GM12878 (cell line): ENCODE measurements at regions not wholly inside any gene's neighbourhood (a gene's known extent, or its start where the extent isn't known, plus 50 kb on each side); places are given as distances from the start of the nearest gene placed in this dataset.

Experiments used
- ATAC-seq: fragments of 200-7000 bp; cut with Tn5 transposase; 3 replicates; pipeline ENCODE4 v1.9.1; 2020; ENCODE audit warnings: mild to moderate bottlenecking, moderate library complexity
- BruUV-seq: library from RNA; stranded (reverse); fragments of 400-500 nt; replicated peaks from 2 replicates; lab custom pipeline; 2021; lab: Mats Ljungman, UMichigan
- CTCF ChIA-PET: fragments of 300-600 bp; sonication (Branson Sonifier 250); formaldehyde crosslinking; extraction: SDS; loops from one replicate; lab custom pipeline; 2021; ENCODE audit warnings: inconsistent platforms; lab: Yijun Ruan, JAX
- POLR2A ChIA-PET: fragments of 350-600 bp; formaldehyde crosslinking; extraction: SDS; loops from one replicate; lab custom pipeline; 2021; ENCODE audit warnings: inconsistent platforms; lab: Charles Lee
- RAD21 ChIA-PET: fragments of 300-600 bp; sonication (Branson Sonifier 250); formaldehyde crosslinking; loops from one replicate; lab custom pipeline; 2023; ENCODE audit warnings: antibody characterized with exemption; ENCODE audit not compliant: unreplicated experiment; lab: Charles Lee
- SMC1A ChIA-PET: fragments of 300-600 bp; sonication (Branson Sonifier 250); formaldehyde crosslinking; loops from one replicate; lab custom pipeline; 2023; ENCODE audit not compliant: unreplicated experiment, uncharacterized antibody; lab: Charles Lee
- DNase-seq: peaks from one replicate; pipeline ENCODE4 v3.0.0-alpha.2; 2011; ENCODE audit warnings: low read depth, low spot score
- FAIRE-seq: peaks from 3 replicates; lab custom pipeline; 2011; peaks lifted over from hg19 to GRCh38; lab: Jason Lieb, UNC
- H2AFZ ChIP-seq: 2 replicates; pipeline ENCODE4 v1.6.0; 2011; ENCODE audit warnings: low read depth, low read length, control low read depth; ENCODE audit not compliant: control insufficient read depth
- H3K27ac ChIP-seq: 2 replicates; pipeline ENCODE4 v1.5.1; 2011; ENCODE audit warnings: control low read depth; ENCODE audit not compliant: control insufficient read depth, insufficient read depth
- H3K27me3 ChIP-seq, 2 experiments: replicated peaks in 1 of 2; 2 replicates each; pipeline versions ENCODE4 v1.6.0 to v1.6.1; 2011; ENCODE audit warnings: low read length in 1 of 2; ENCODE audit not compliant: control insufficient read depth in 2 of 2, insufficient read depth in 2 of 2
- H3K36me3 ChIP-seq, 2 experiments: 2 replicates each; pipeline ENCODE4 v1.5.1; 2011; ENCODE audit warnings: low read length in 1 of 2; ENCODE audit not compliant: control insufficient read depth in 2 of 2, insufficient read depth in 2 of 2
- H3K4me1 ChIP-seq: 2 replicates; pipeline ENCODE4 v1.6.1; 2011; ENCODE audit warnings: mild to moderate bottlenecking, low read length, moderate library complexity, mixed read lengths; ENCODE audit not compliant: control insufficient read depth, insufficient read depth
- H3K4me2 ChIP-seq: 2 replicates; pipeline ENCODE4 v1.6.0; 2011; ENCODE audit warnings: control low read depth; ENCODE audit not compliant: control insufficient read depth, insufficient read depth
- H3K4me3 ChIP-seq: fragments of 200-600 bp; sonication (generic); 2 replicates; pipeline ENCODE4 v1.5.1; 2016
- H3K79me2 ChIP-seq: 2 replicates; pipeline ENCODE4 v1.6.0; 2011; ENCODE audit warnings: low read length; ENCODE audit not compliant: control insufficient read depth, insufficient read depth
- H3K9ac ChIP-seq: 2 replicates; pipeline ENCODE4 v1.8.0; 2011; ENCODE audit warnings: low read length, control low read depth, mixed read lengths; ENCODE audit not compliant: control insufficient read depth, insufficient read depth
- H3K9me3 ChIP-seq: replicated peaks from 3 replicates; pipeline ENCODE4 v1.5.1; 2011; ENCODE audit warnings: mild to moderate bottlenecking, low read length; ENCODE audit not compliant: control insufficient read depth, insufficient read depth
- H4K20me1 ChIP-seq: 2 replicates; pipeline ENCODE4 v1.6.0; 2011; ENCODE audit not compliant: control insufficient read depth, insufficient read depth
- ATF7 ChIP-seq: fragments of 450-650 bp; IDR thresholded peaks from 2 replicates; pipeline ENCODE4 v1.6.1; 2016; ENCODE audit warnings: low read depth, mild to moderate bottlenecking
- CHD2 ChIP-seq: IDR thresholded peaks from 2 replicates; pipeline ENCODE4 v1.6.1; 2011; ENCODE audit warnings: low read depth, low read length, improper control_type of control experiment, borderline replicate concordance
- EGR1 ChIP-seq, 2 experiments: IDR thresholded peaks; 1 replicate in 1 of 2; 2 replicates in 1 of 2; pipeline ENCODE4 v1.6.1; 2011 to 2012; ENCODE audit warnings: low read depth in 2 of 2, low read length in 2 of 2, borderline replicate concordance in 1 of 2, mild to moderate bottlenecking in 1 of 2, moderate library complexity in 1 of 2
- ESRRA ChIP-seq: IDR thresholded peaks from 2 replicates; pipeline ENCODE4 v1.6.1; 2012; ENCODE audit warnings: mild to moderate bottlenecking, low read length, improper control_type of control experiment
- HSF1 ChIP-seq: fragments of 150-350 bp; IDR thresholded peaks from 2 replicates; pipeline ENCODE4 v1.6.1; 2014; ENCODE audit warnings: mild to moderate bottlenecking, low read depth, low read length
- IKZF1 ChIP-seq: fragments of 450-650 bp; conservative IDR thresholded peaks from 2 replicates; pipeline ENCODE4 v1.6.1; 2017; ENCODE audit warnings: antibody characterized with exemption, mild to moderate bottlenecking
- JUND ChIP-seq: IDR thresholded peaks from 2 replicates; pipeline ENCODE4 v1.6.1; 2012; ENCODE audit warnings: low read depth, mild to moderate bottlenecking, low read length, improper control_type of control experiment, moderate library complexity
- KDM1A ChIP-seq: fragments of 200-600 bp; sonication (generic); IDR thresholded peaks from 2 replicates; pipeline ENCODE4 v1.6.1; 2016; ENCODE audit warnings: borderline replicate concordance
- MTA2 ChIP-seq: fragments of 450-650 bp; IDR thresholded peaks from 2 replicates; pipeline ENCODE4 v1.6.1; 2016; ENCODE audit warnings: low read depth, mild to moderate bottlenecking, moderate library complexity
- NFIC ChIP-seq: IDR thresholded peaks from 2 replicates; pipeline ENCODE4 v1.6.1; 2012; ENCODE audit warnings: low read depth, mild to moderate bottlenecking, inconsistent platforms, low read length, moderate library complexity
- NFYB ChIP-seq: IDR thresholded peaks from 2 replicates; pipeline ENCODE4 v1.6.1; 2011; ENCODE audit warnings: low read depth, mild to moderate bottlenecking, low read length, improper control_type of control experiment, moderate library complexity; ENCODE audit not compliant: insufficient read depth
- PAX8 ChIP-seq: fragments of 450-650 bp; IDR thresholded peaks from 2 replicates; pipeline ENCODE4 v1.6.1; 2017; ENCODE audit warnings: mild to moderate bottlenecking, moderate library complexity
- RELB ChIP-seq: fragments of 450-650 bp; IDR thresholded peaks from 2 replicates; pipeline ENCODE4 v1.6.1; 2017; ENCODE audit warnings: low read depth, mild to moderate bottlenecking, moderate library complexity
- RFX5 ChIP-seq: IDR thresholded peaks from 2 replicates; pipeline ENCODE4 v1.6.1; 2011; ENCODE audit warnings: low read depth, low read length, improper control_type of control experiment
- SMAD1 ChIP-seq: fragments of 450-650 bp; IDR thresholded peaks from 2 replicates; pipeline ENCODE4 v1.6.1; 2018; ENCODE audit warnings: mild to moderate bottlenecking, low read depth; ENCODE audit not compliant: partially characterized antibody
- SP1 ChIP-seq: IDR thresholded peaks from one replicate; pipeline ENCODE4 v1.6.1; 2011; ENCODE audit warnings: low read depth, low read length
- TCF3 ChIP-seq: IDR thresholded peaks from 2 replicates; pipeline ENCODE4 v1.6.1; 2012; ENCODE audit warnings: low read depth, mild to moderate bottlenecking, low read length, borderline replicate concordance; ENCODE audit not compliant: insufficient read depth
- WGBS: methylation state at CpG from one replicate; pipeline ENCODE4 v1.1.6; 2016; ENCODE audit warnings: low lambda C conversion rate; ENCODE audit not compliant: insufficient replicate concordance, insufficient coverage; ENCODE audit errors: missing lambda C conversion rate; 5-methylcytosine and 5-hydroxymethylcytosine counted together
- in situ Hi-C: fragments of 300-500 bp; cut with MboI; formaldehyde crosslinking; loops from 9 replicates; pipeline ENCODE4 v1.14.3; 2018; ENCODE audit warnings: mixed read lengths
- intact Hi-C: fragments of 100-400 bp; cut with micrococcal nuclease; formaldehyde crosslinking; loops from one replicate; pipeline ENCODE4 v1.14.2; 2022; ENCODE audit not compliant: unreplicated experiment
- TF ChIP-seq, protein P1 (sequence below): IDR thresholded peaks from 2 replicates; pipeline ENCODE4 v1.6.1; 2012; ENCODE audit warnings: low read depth, low read length, improper control_type of control experiment
- TF ChIP-seq, protein P2 (sequence below): fragments of 450-650 bp; IDR thresholded peaks from 2 replicates; pipeline ENCODE4 v1.6.1; 2017; ENCODE audit warnings: mild to moderate bottlenecking

DNA sequence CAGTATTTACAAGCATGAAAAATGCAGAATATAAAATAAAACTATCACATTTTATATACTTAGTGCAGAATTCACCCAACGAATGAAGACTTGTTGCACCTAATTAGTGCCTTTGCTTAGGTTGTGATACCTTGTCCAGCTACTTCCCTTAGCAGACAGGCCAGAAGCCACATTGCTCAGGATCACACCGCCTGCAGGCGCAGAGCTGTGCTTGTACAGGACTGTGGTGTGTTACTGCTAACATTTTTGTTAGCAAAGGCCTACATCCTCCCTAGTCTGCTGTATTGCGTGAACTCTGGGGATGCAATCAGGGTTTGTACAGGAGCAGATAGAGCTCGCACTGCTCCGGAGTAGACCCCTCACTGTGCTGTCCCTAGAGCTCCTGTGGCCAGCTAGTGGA lies 336.9 kb downstream of the CBLN2 start:
- no peak overlapping the region for H3K9ac ChIP-seq
- ChIA-PET CTCF (no interaction called here), POLR2A (no interaction called here), SMC1A (interaction anchor here (0.9 to 1.4 kb wide), 3 partner anchors 10 to 51 kb away, joined by 4 read pairs; no protein-coding TSS in a partner anchor), RAD21 (no interaction called here)
- H3K4me3 ChIP-seq, result no peak overlapping the region
- WGBS, result 36% methylated on average over 6 of the region's 6 CpGs
- H3K4me2 ChIP-seq, result no peak overlapping the region
- no peaks in the 10 kb centered on the region for H4K20me1 ChIP-seq
- no peaks in the 10 kb centered on the region for H3K36me3 ChIP-seq
- TF ChIP-seq, protein P1, sequence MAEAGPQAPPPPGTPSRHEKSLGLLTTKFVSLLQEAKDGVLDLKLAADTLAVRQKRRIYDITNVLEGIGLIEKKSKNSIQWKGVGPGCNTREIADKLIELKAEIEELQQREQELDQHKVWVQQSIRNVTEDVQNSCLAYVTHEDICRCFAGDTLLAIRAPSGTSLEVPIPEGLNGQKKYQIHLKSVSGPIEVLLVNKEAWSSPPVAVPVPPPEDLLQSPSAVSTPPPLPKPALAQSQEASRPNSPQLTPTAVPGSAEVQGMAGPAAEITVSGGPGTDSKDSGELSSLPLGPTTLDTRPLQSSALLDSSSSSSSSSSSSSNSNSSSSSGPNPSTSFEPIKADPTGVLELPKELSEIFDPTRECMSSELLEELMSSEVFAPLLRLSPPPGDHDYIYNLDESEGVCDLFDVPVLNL, result no peak
- TF ChIP-seq EGR1 (IDR thresholded peaks at IDR 0.05; ENCODE audit: borderline replicate concordance in 1 of 2, low read depth in 2 of 2, low read length in 2 of 2), result no peak
- no peak for TF ChIP-seq ATF7
- TF ChIP-seq PAX8, result no peak
- TF ChIP-seq IKZF1, result no peak
- TF ChIP-seq HSF1, result no peak
- TF ChIP-seq, protein P2, sequence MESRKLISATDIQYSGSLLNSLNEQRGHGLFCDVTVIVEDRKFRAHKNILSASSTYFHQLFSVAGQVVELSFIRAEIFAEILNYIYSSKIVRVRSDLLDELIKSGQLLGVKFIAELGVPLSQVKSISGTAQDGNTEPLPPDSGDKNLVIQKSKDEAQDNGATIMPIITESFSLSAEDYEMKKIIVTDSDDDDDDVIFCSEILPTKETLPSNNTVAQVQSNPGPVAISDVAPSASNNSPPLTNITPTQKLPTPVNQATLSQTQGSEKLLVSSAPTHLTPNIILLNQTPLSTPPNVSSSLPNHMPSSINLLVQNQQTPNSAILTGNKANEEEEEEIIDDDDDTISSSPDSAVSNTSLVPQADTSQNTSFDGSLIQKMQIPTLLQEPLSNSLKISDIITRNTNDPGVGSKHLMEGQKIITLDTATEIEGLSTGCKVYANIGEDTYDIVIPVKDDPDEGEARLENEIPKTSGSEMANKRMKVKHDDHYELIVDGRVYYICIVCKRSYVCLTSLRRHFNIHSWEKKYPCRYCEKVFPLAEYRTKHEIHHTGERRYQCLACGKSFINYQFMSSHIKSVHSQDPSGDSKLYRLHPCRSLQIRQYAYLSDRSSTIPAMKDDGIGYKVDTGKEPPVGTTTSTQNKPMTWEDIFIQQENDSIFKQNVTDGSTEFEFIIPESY, result no peak
- TF ChIP-seq SP1, result no peak
- no peak for TF ChIP-seq SMAD1
- TF ChIP-seq TCF3, result no peak
- TF ChIP-seq RFX5, result no peak
- TF ChIP-seq RELB, result no peak
- no peak for TF ChIP-seq JUND
- no peak for TF ChIP-seq MTA2
- TF ChIP-seq ESRRA, result no peak
- no peak for TF ChIP-seq NFYB
- TF ChIP-seq KDM1A, result no peak
- no peak for TF ChIP-seq NFIC
- TF ChIP-seq CHD2, result no peak
- no peak for FAIRE-seq
- no peaks in the 10 kb centered on the region for H3K4me1 ChIP-seq
- no peaks in the 10 kb centered on the region for H3K79me2 ChIP-seq
- no peaks in the 10 kb centered on the region for H3K27me3 ChIP-seq
- no TSS peak for BruUV-seq
- intact Hi-C loops (no loop called here), in situ Hi-C loops (no loop called here)
- H2AFZ ChIP-seq, result no peak overlapping the region
- ATAC-seq, result no peak
- no peak for DNase-seq
- no peak overlapping the region for H3K27ac ChIP-seq
- H3K9me3 ChIP-seq, result no peaks in the 10 kb centered on the region; the same call in 2 of the 3 replicates
